Activated CD4-positive, alpha-beta memory T cell treated with anti-CD3 and anti-CD28 coated beads, Interleukin-2, amount 10 ng/mL, durations not matched to agents 7 days and 5 days (primary cell): ENCODE measurements at regions not wholly inside any gene's neighbourhood (a gene's known extent, or its start where the extent isn't known, plus 50 kb on each side); places are given as distances from the start of the nearest gene placed in this dataset.

Source experiments
- CTCF ChIA-PET: fragments of 350-600 bp; sonication (Branson Sonifier 250); formaldehyde crosslinking; loops from one replicate; lab custom pipeline; 2021; ENCODE audit warnings: antibody characterized with exemption, inconsistent platforms; lab: Charles Lee
- POLR2A ChIA-PET: fragments of 350-600 bp; sonication (Branson Sonifier 250); formaldehyde crosslinking; loops from one replicate; lab custom pipeline; 2021; ENCODE audit warnings: antibody characterized with exemption; lab: Charles Lee
- DNase-seq: peaks from one replicate; pipeline ENCODE4 v3.0.0-alpha.2; 2020
- H3K27ac Mint-ChIP-seq: one replicate; pipeline ENCODE4 v1.8.0; 2021; ENCODE audit warnings: mild to moderate bottlenecking, mixed read lengths
- H3K27me3 Mint-ChIP-seq: one replicate; pipeline ENCODE4 v1.8.0; 2021; ENCODE audit warnings: mixed read lengths
- H3K36me3 Mint-ChIP-seq: one replicate; pipeline ENCODE4 v1.8.0; 2021; ENCODE audit warnings: low read depth, mixed read lengths
- H3K4me1 Mint-ChIP-seq: one replicate; pipeline ENCODE4 v1.8.0; 2021; ENCODE audit warnings: mixed read lengths
- H3K4me3 Mint-ChIP-seq: one replicate; pipeline ENCODE4 v1.8.0; 2021; ENCODE audit warnings: mild to moderate bottlenecking, mixed read lengths
- H3K9me3 Mint-ChIP-seq: one replicate; pipeline ENCODE4 v1.8.0; 2021; ENCODE audit warnings: mixed read lengths

GRCh38 chr6:14031516-14031915, 86.1 kb upstream of the CD83 start:
- CTCF ChIA-PET = interaction anchor here (1.0 kb wide), 1 partner anchor 9 kb away, joined by 3 read pairs; no protein-coding TSS in a partner anchor
- Mint-ChIP-seq H3K27ac (no peak overlapping the region), H3K36me3 (no peaks in the 10 kb centered on the region), H3K9me3 (no peaks in the 10 kb centered on the region), H3K4me3 (no peak overlapping the region), H3K27me3 (peaks cover 41% of the 10 kb centered on the region), H3K4me1 (peaks cover 5% of the 10 kb centered on the region)
- POLR2A ChIA-PET = no interaction called here
- no peak for DNase-seq

- no peaks in the 10 kb centered on the region for H3K36me3 Mint-ChIP-seq
- POLR2A ChIA-PET = no interaction called here
- no peak overlapping the region for H3K27ac Mint-ChIP-seq
- no peak for DNase-seq
- H3K4me3 Mint-ChIP-seq = no peak overlapping the region
- H3K4me1 Mint-ChIP-seq = peaks cover 16% of the 10 kb centered on the region
- no peaks in the 10 kb centered on the region for H3K9me3 Mint-ChIP-seq
- CTCF ChIA-PET = interaction anchor here (3.7 kb wide), 1 partner anchor 11 kb away, joined by 33 read pairs; no protein-coding TSS in a partner anchor
- peaks cover 38% of the 10 kb centered on the region for H3K27me3 Mint-ChIP-seq
These were observed 82.3 kb upstream of the CD83 start for GRCh38 chr6:14035071-14035847.

DNA sequence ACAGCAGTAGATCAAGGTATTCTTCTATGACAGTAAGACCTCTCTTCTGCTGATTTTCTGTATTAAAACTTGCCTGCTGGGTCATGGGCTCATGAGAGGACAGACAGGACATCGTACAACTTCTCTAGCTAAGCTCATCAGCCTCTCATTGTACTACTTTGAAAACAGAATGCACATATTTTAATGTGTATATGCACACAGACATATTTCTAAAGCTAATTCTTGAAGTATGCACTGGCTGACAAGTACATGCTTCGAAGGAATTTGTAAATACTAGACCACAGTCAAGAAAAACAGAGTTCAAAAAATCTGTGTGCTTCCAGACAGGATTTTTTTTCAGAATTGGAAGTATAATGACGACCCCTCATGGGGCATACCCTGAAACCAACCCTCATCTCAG, 81.7 kb upstream of the CD83 start:
- H3K4me1 Mint-ChIP-seq = peaks cover 16% of the 10 kb centered on the region
- H3K4me3 Mint-ChIP-seq = no peak overlapping the region
- peaks cover 38% of the 10 kb centered on the region for H3K27me3 Mint-ChIP-seq
- ChIA-PET POLR2A (no interaction called here), CTCF (interaction anchor here (3.7 kb wide), 1 partner anchor 11 kb away, joined by 33 read pairs; no protein-coding TSS in a partner anchor)
- DNase-seq = no peak
- no peaks in the 10 kb centered on the region for H3K9me3 Mint-ChIP-seq
- H3K27ac Mint-ChIP-seq = no peak overlapping the region
- no peaks in the 10 kb centered on the region for H3K36me3 Mint-ChIP-seq

DNA sequence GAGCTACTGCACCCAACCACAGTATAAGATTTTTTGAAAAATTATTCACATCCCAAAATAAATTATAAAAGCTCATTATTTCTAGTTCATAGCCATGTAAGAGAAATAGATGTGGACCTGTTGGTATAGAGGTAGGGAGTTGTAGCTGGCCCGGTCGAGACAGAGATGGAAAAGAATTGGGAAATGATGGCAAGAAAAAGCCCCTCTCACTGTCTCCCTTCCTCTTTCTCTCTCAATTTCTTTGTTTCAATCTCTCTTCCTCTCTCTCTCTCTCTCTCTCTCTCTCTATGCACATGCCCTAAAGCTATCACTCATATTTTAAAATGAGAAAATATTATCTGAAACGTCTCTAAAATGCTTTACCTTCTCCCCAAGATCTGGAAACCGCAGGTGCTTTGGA, 80.7 kb upstream of the CD83 start:
- H3K4me1 Mint-ChIP-seq = peaks cover 16% of the 10 kb centered on the region
- H3K4me3 Mint-ChIP-seq = no peak overlapping the region
- H3K27me3 Mint-ChIP-seq = peaks cover 37% of the 10 kb centered on the region
- DNase-seq = no peak
- ChIA-PET CTCF (interaction anchor here (0.7 to 3.7 kb wide), 7 partner anchors 10 to 479 kb away, joined by 3 to 33 read pairs (median 6); partner anchors contain the start of gene MCUR1), POLR2A (interaction anchor here (0.7 to 1.3 kb wide), 3 partner anchors 10 to 21 kb away, joined by 3 to 5 read pairs (median 3); no protein-coding TSS in a partner anchor)
- no peaks in the 10 kb centered on the region for H3K36me3 Mint-ChIP-seq
- no peaks in the 10 kb centered on the region for H3K9me3 Mint-ChIP-seq
- H3K27ac Mint-ChIP-seq = no peak overlapping the region

- DNase-seq = no peak
- peaks cover 16% of the 10 kb centered on the region for H3K4me1 Mint-ChIP-seq
- no peaks in the 10 kb centered on the region for H3K36me3 Mint-ChIP-seq
- no peak overlapping the region for H3K27ac Mint-ChIP-seq
- POLR2A ChIA-PET = interaction anchor here (0.7 to 1.3 kb wide), 3 partner anchors 9 to 22 kb away, joined by 3 to 5 read pairs (median 3); no protein-coding TSS in a partner anchor
- H3K4me3 Mint-ChIP-seq = no peak overlapping the region
- H3K9me3 Mint-ChIP-seq = no peaks in the 10 kb centered on the region
- peaks cover 37% of the 10 kb centered on the region for H3K27me3 Mint-ChIP-seq
- CTCF ChIA-PET = interaction anchor here (0.6 to 3.7 kb wide), 7 partner anchors 9 to 1063 kb away, joined by 4 to 33 read pairs (median 6); partner anchors contain the start of gene MCUR1
These were observed 79.9 kb upstream of the CD83 start for GRCh38 chr6:14037402-14038277.

DNA sequence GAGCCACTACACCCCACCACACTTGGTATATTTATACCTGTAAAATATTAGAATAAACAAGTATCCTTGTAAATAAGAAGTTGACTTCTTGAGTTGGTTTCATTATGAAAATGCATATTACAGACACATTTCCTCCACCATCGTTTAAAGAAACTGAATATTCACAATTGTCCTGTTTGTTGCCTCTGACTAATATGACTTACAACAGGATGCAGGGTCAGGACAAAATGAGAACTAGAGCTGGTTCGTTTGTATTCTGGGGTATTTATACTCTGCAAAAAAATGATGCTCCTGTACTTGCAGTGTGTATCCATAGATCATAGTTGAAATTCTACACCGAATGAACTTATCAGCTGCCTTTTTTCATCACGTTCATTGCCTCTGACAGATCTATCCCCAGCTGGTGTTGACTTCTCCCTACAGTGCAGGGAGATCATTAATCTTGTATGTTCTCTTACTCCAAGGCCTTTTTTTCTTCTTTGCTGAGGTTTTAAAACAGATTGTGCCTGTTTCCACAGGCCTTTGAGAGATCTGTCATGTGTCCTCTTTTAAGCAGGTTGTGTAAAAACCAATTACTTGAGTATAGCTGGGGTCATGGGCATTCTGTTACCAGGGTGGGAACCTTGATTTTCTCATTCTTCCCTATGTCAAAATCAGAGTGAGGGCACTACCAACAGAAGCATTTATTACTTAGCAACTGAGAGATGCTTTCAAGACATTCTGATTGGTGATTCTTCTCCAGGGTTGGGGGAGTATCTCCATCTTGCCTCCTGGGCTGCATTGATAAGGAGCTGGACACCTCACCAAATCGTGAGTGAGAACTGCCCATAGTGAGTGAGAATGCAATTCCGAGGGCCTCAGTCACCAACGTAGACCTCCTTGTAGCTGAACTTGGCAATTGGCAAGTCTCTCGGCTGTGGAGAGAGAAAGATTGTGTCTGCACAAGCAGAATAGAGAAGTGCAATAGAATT, 78.8 kb upstream of the CD83 start:
- Mint-ChIP-seq H3K27ac (no peak overlapping the region), H3K4me1 (peaks cover 16% of the 10 kb centered on the region), H3K27me3 (peaks cover 35% of the 10 kb centered on the region), H3K36me3 (no peaks in the 10 kb centered on the region), H3K9me3 (no peaks in the 10 kb centered on the region), H3K4me3 (no peak overlapping the region)
- ChIA-PET POLR2A (interaction anchor here (1.0 kb wide), 1 partner anchor 276 kb away, joined by 3 read pairs; no protein-coding TSS in a partner anchor), CTCF (interaction anchor here (0.8 to 3.7 kb wide), 4 partner anchors 8 to 244 kb away, joined by 5 to 33 read pairs (median 6); no protein-coding TSS in a partner anchor)
- no peak for DNase-seq

GRCh38 chr6:14040042-14040441, 77.5 kb upstream of the CD83 start:
- Mint-ChIP-seq H3K9me3 (no peaks in the 10 kb centered on the region), H3K27ac (no peak overlapping the region)

DNA sequence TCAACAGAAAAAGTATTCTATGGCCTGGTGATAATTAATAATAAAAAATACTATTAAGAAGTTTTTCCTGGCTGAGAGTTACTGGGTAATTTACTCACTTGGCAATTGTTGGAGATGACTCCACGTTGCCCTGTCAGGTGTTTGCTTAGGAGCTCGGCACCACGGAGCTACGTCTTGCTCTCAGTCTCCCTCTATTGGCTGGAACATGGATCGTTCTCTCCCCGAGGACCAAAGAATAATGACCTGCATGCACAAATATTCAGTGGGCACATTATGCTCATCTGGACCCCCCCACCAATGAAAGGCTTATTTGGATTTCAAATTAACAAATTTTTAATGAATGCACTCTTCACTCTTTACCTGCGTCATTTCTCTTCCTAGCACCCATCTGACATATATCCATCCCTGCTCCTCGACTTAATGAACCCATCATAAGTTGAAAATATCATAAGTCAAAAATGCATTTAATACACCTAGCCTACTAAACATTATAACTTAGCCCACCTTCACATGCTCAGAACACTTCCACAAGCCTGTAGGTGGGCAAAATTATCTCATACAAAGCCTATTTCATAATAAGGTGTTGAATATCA, 71.0 kb upstream of the CD83 start:
- Mint-ChIP-seq H3K36me3 (no peaks in the 10 kb centered on the region), H3K27me3 (peaks cover 27% of the 10 kb centered on the region), H3K27ac (no peak overlapping the region), H3K9me3 (no peaks in the 10 kb centered on the region), H3K4me3 (no peak overlapping the region), H3K4me1 (no peaks in the 10 kb centered on the region)
- ChIA-PET CTCF (interaction anchor here (0.6 to 6.4 kb wide), 17 partner anchors 8 to 252 kb away, joined by 3 to 54 read pairs (median 4); partner anchors contain the start of gene RNF182), POLR2A (interaction anchor here (1.0 to 1.8 kb wide), 2 partner anchors 9 to 20 kb away, joined by 4 to 5 read pairs; no protein-coding TSS in a partner anchor)
- DNase-seq = peak; percentile 49

More at GRCh38 chr6:14040042-14040441, 77.5 kb upstream of the CD83 start:
- Mint-ChIP-seq H3K27me3 (peaks cover 26% of the 10 kb centered on the region), H3K36me3 (no peaks in the 10 kb centered on the region), H3K4me3 (no peak overlapping the region), H3K4me1 (peaks cover 16% of the 10 kb centered on the region)
- no peak for DNase-seq
- ChIA-PET CTCF (interaction anchor here (1.8 kb wide), 1 partner anchor 27 kb away, joined by 5 read pairs; no protein-coding TSS in a partner anchor), POLR2A (no interaction called here)

- H3K4me3 Mint-ChIP-seq = no peak overlapping the region
- DNase-seq = no peak
- H3K27ac Mint-ChIP-seq = no peak overlapping the region
- peaks cover 27% of the 10 kb centered on the region for H3K27me3 Mint-ChIP-seq
- no peaks in the 10 kb centered on the region for H3K4me1 Mint-ChIP-seq
- ChIA-PET POLR2A (interaction anchor here (1.8 kb wide), 1 partner anchor 10 kb away, joined by 5 read pairs; no protein-coding TSS in a partner anchor), CTCF (interaction anchor here (0.7 to 6.4 kb wide), 10 partner anchors 8 to 1381 kb away, joined by 3 to 54 read pairs (median 4); no protein-coding TSS in a partner anchor)
- H3K36me3 Mint-ChIP-seq = no peaks in the 10 kb centered on the region
- H3K9me3 Mint-ChIP-seq = no peaks in the 10 kb centered on the region
These were observed 70.3 kb upstream of the CD83 start for GRCh38 chr6:14047151-14047740.

- ChIA-PET CTCF (interaction anchor here (5.1 to 6.4 kb wide), 2 partner anchors 19 to 139 kb away, joined by 37 to 54 read pairs; no protein-coding TSS in a partner anchor), POLR2A (no interaction called here)
- Mint-ChIP-seq H3K4me3 (no peak overlapping the region), H3K9me3 (no peaks in the 10 kb centered on the region), H3K36me3 (no peaks in the 10 kb centered on the region), H3K27me3 (peaks cover 27% of the 10 kb centered on the region), H3K4me1 (no peaks in the 10 kb centered on the region), H3K27ac (no peak overlapping the region)
- no peak for DNase-seq
These were observed 68.7 kb upstream of the CD83 start for GRCh38 chr6:14048837-14049236.

- H3K9me3 Mint-ChIP-seq = no peaks in the 10 kb centered on the region
- H3K4me3 Mint-ChIP-seq = no peak overlapping the region
- no peak for DNase-seq
- H3K4me1 Mint-ChIP-seq = no peaks in the 10 kb centered on the region
- no peak overlapping the region for H3K27ac Mint-ChIP-seq
- H3K36me3 Mint-ChIP-seq = no peaks in the 10 kb centered on the region
- POLR2A ChIA-PET = no interaction called here
- CTCF ChIA-PET = interaction anchor here (1.1 kb wide), 1 partner anchor 16 kb away, joined by 4 read pairs; no protein-coding TSS in a partner anchor
- H3K27me3 Mint-ChIP-seq = peaks cover 25% of the 10 kb centered on the region
These were observed 66.2 kb upstream of the CD83 start for GRCh38 chr6:14051355-14051754.
